PC-3 (cell line): ENCODE measurements at regions not wholly inside any gene's neighbourhood (a gene's known extent, or its start where the extent isn't known, plus 50 kb on each side); places are given as distances from the start of the nearest gene placed in this dataset.

ENCODE experiments used
- EZH2 ChIP-seq: fragments of 300-600 bp; sonication (generic); IDR thresholded peaks from one replicate; pipeline ENCODE4 v1.6.1; 2017; ENCODE audit warnings: antibody characterized with exemption, mild to moderate bottlenecking, low read length; ENCODE audit not compliant: unreplicated experiment
- EZH2phosphoT487 ChIP-seq: fragments of 300-600 bp; sonication (generic); IDR thresholded peaks from 2 replicates; pipeline ENCODE4 v1.6.1; 2018; ENCODE audit warnings: mild to moderate bottlenecking, antibody characterized with exemption, low read length, borderline replicate concordance
- TF ChIP-seq, protein P1 (sequence below): fragments of 300-600 bp; sonication (generic); conservative IDR thresholded peaks from 2 replicates; pipeline ENCODE4 v1.5.1; 2017; ENCODE audit warnings: antibody characterized with exemption, low read depth, mild to moderate bottlenecking, low read length

DNA sequence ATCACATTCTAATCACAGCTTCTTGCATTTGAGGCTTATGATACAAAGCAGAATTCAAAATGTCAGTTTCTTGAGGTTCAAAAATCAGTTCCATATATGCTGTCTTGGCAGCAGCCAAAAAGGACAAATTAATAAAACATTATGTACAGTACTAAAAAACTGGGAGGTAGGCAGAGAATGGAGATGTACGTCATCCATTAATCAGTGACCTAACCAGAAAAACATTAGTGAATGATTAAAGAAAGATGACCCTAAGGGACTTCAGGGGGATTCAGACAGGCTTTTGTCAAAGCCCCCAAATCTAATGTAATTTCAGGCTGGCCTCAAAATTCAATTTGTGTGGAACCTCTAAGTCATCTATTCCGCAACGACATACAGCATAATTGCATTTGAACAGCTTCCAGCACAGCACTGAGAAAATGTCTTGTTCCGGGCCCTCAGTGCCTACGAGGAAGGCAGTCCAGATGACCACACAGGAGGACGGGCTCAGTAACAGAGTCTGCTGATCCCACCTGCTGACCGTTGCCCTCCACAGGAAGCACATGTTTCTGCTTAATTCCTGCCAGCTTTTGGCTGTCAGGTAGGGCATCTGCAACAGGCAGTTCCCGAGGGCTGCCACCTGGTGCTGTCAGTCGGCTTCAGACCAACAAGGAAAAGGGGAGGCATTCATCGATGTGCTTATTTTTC, 83.8 kb upstream of the HHIP start:
- TF ChIP-seq, protein P1, sequence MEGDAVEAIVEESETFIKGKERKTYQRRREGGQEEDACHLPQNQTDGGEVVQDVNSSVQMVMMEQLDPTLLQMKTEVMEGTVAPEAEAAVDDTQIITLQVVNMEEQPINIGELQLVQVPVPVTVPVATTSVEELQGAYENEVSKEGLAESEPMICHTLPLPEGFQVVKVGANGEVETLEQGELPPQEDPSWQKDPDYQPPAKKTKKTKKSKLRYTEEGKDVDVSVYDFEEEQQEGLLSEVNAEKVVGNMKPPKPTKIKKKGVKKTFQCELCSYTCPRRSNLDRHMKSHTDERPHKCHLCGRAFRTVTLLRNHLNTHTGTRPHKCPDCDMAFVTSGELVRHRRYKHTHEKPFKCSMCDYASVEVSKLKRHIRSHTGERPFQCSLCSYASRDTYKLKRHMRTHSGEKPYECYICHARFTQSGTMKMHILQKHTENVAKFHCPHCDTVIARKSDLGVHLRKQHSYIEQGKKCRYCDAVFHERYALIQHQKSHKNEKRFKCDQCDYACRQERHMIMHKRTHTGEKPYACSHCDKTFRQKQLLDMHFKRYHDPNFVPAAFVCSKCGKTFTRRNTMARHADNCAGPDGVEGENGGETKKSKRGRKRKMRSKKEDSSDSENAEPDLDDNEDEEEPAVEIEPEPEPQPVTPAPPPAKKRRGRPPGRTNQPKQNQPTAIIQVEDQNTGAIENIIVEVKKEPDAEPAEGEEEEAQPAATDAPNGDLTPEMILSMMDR = no peak
- TF ChIP-seq EZH2 (no peak), EZH2phosphoT487 (no peak)
